ENCODE measurements at regions not wholly inside any gene's neighbourhood (a gene's known extent, or its start where the extent isn't known, plus 50 kb on each side); places are given as distances from the start of the nearest gene placed in this dataset.

GRCh38 chr17:33739714-33740113, 446.6 kb upstream of the ASIC2 start:
- Histone ChIP-seq H3K36me3 (ENCODE audit: control insufficient read depth in 2 of 2, extremely low read depth in 1 of 2, insufficient read depth in 1 of 2, low read length in 1 of 2) (no peaks in the 10 kb centered on the region), H3K9me3 (no peaks in the 10 kb centered on the region), H3K27me3 (replicated peaks in 1 of 2; ENCODE audit: control insufficient read depth in 2 of 2, extremely low read depth in 1 of 2, insufficient read depth in 2 of 2, low read length in 1 of 2) (peaks cover 0 to 10% of the 10 kb centered on the region in 2 experiments), H3K4me3 (ENCODE audit: control insufficient read depth in 1 of 2, extremely low read depth in 1 of 2, low read length in 1 of 2) (no peak overlapping the region), H3K4me1 (ENCODE audit: control insufficient read depth in 1 of 2, extremely low read depth in 1 of 2, insufficient read depth in 2 of 2, low read length in 2 of 2) (no peaks in the 10 kb centered on the region), H3K27ac (ENCODE audit: low read length) (no peak overlapping the region)
- POLR2A ChIA-PET, result no interaction called here
- peaks cover 23 to 36% of the 10 kb centered on the region in 2 donors for H3K27me3 Mint-ChIP-seq
- CTCF ChIA-PET, result no interaction called here
- H3K27ac Mint-ChIP-seq, result no peak overlapping the region
- no peak for DNase-seq
- peaks cover 0 to 4% (median 0%) of the 10 kb centered on the region in 3 donors for H3K9me3 Mint-ChIP-seq
- no peaks in the 10 kb centered on the region for H3K4me1 Mint-ChIP-seq
- no peaks in the 10 kb centered on the region for H3K36me3 Mint-ChIP-seq
- no peak for ATAC-seq (replicated peaks in 1 of 4)
- no peak overlapping the region for H3K4me3 Mint-ChIP-seq

GRCh38 chr17:33745047-33745760, 452.1 kb upstream of the ASIC2 start:
- Mint-ChIP-seq H3K9me3 (no peaks in the 10 kb centered on the region), H3K4me3 (no peak overlapping the region), H3K4me1 (no peaks in the 10 kb centered on the region), H3K36me3 (no peaks in the 10 kb centered on the region), H3K27me3 (peaks cover 18 to 34% of the 10 kb centered on the region in 2 donors), H3K27ac (no peak overlapping the region)
- Histone ChIP-seq H3K36me3 (ENCODE audit: control insufficient read depth in 2 of 2, extremely low read depth in 1 of 2, insufficient read depth in 1 of 2, low read length in 1 of 2) (no peaks in the 10 kb centered on the region), H3K27me3 (replicated peaks in 1 of 2; ENCODE audit: control insufficient read depth in 2 of 2, extremely low read depth in 1 of 2, insufficient read depth in 2 of 2, low read length in 1 of 2) (peaks cover 0 to 20% of the 10 kb centered on the region in 2 experiments), H3K4me3 (ENCODE audit: control insufficient read depth in 1 of 2, extremely low read depth in 1 of 2, low read length in 1 of 2) (no peak overlapping the region), H3K9me3 (no peaks in the 10 kb centered on the region), H3K4me1 (ENCODE audit: control insufficient read depth in 1 of 2, extremely low read depth in 1 of 2, insufficient read depth in 2 of 2, low read length in 2 of 2) (no peaks in the 10 kb centered on the region), H3K27ac (ENCODE audit: low read length) (no peak overlapping the region)
- POLR2A ChIA-PET, result interaction anchor here in 1 of 2 donors (0.6 kb wide), 1 partner anchor 261 kb away, joined by 4 read pairs; no protein-coding TSS in a partner anchor
- DNase-seq (no peak), ATAC-seq (replicated peaks in 1 of 4) (no peak)
- no CpG with 5 or more reads among the region's 3 CpGs for WGBS (ENCODE audit: insufficient coverage)
- CTCF ChIA-PET, result interaction anchor here in 1 of 2 donors (0.6 to 0.7 kb wide), 2 partner anchors 426 to 612 kb away, joined by 4 read pairs; no protein-coding TSS in a partner anchor

GRCh38 chr17:33749171-33749570, 456.1 kb upstream of the ASIC2 start:
- Mint-ChIP-seq H3K27me3 (peaks cover 34 to 46% of the 10 kb centered on the region in 2 donors), H3K4me3 (no peak overlapping the region), H3K4me1 (peaks cover 0 to 12% (median 9%) of the 10 kb centered on the region in 3 donors), H3K27ac (no peak overlapping the region), H3K36me3 (no peaks in the 10 kb centered on the region), H3K9me3 (no peaks in the 10 kb centered on the region)
- CTCF ChIA-PET, result no interaction called here
- WGBS (ENCODE audit: insufficient coverage), result no CpG with 5 or more reads among the region's 6 CpGs
- POLR2A ChIA-PET, result no interaction called here
- Histone ChIP-seq H3K4me3 (ENCODE audit: control insufficient read depth in 1 of 2, extremely low read depth in 1 of 2, low read length in 1 of 2) (no peak overlapping the region), H3K36me3 (ENCODE audit: control insufficient read depth in 2 of 2, extremely low read depth in 1 of 2, insufficient read depth in 1 of 2, low read length in 1 of 2) (no peaks in the 10 kb centered on the region), H3K9me3 (no peaks in the 10 kb centered on the region), H3K4me1 (ENCODE audit: control insufficient read depth in 1 of 2, extremely low read depth in 1 of 2, insufficient read depth in 2 of 2, low read length in 2 of 2) (no peaks in the 10 kb centered on the region), H3K27ac (ENCODE audit: low read length) (no peak overlapping the region), H3K27me3 (replicated peaks in 1 of 2; ENCODE audit: control insufficient read depth in 2 of 2, extremely low read depth in 1 of 2, insufficient read depth in 2 of 2, low read length in 1 of 2) (peaks cover 2 to 22% of the 10 kb centered on the region in 2 experiments)
- DNase-seq (no peak), ATAC-seq (replicated peaks in 1 of 4) (no peak)

DNA sequence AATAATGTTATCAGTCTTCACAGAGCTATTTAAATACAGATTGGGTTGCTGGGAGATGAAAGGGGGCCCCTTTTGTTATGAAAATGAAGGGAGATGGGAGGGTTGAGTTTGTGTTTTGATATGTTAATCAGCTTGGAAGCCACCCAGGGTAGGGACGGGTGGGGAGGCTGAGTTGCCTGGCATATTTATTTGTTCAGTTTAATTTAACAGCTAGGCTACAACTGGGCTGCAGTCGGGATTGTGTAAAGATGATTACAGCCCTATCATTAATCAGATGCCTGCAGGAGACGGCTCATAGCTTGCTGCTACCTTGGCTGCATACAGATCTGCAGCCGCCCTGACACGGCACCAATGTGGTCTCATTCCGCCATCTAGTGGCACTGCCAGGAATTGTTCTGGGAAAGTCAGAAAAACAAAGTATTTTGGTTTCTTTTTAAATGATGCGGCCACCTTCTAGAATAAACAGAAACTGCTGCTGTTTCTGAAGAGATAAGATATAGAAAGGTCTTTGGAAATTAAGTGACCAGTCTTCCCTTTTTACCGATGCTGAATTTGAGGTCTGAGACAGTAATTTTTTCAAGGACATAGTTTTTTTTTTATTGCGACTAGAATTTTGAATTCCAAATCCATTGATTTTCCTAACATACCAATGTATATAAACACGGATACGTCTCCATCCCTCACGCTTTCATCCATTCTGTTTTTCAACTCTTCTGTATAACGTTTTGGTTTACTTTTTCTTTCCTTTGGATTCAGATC, 458.0 kb upstream of the ASIC2 start:
- 4% methylated on average over 9 of the region's 13 CpGs for WGBS (ENCODE audit: insufficient coverage)
- CTCF ChIA-PET, result interaction anchor here (0.6 to 0.8 kb wide), 6 partner anchors 10 to 609 kb away, joined by 3 to 4 read pairs (median 3); no protein-coding TSS in a partner anchor
- peak in 34 of 35 experiments; percentile 6 to 68 (median 46) for DNase-seq

DNA sequence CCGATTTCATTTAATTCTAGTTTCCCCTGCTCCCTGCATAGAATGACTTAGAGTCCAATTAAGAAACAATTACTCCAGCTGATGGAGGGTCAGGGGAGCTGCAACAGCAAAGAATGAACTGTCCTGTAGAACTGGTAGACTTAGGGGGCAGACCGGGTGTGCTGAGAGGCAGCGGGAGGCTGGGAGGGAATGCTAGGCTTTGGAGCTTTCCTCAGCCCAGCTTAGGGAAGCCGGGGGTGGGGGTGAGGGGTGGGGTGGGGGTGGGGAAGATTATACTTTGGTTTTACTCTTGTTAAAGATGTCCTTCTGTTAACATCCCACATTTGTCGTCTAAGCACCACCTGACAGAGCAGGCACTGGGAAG, 458.6 kb upstream of the ASIC2 start:
- CTCF ChIA-PET, result interaction anchor here in 1 of 2 donors (0.6 to 0.7 kb wide), 2 partner anchors 10 to 609 kb away, joined by 3 read pairs; no protein-coding TSS in a partner anchor
- POLR2A ChIA-PET, result no interaction called here
- peaks cover 2 to 24% of the 10 kb centered on the region in 2 experiments for H3K27me3 ChIP-seq (replicated peaks in 1 of 2; ENCODE audit: control insufficient read depth in 2 of 2, extremely low read depth in 1 of 2, insufficient read depth in 2 of 2, low read length in 1 of 2)
- peaks cover 0 to 3% (median 0%) of the 10 kb centered on the region in 3 donors for H3K9me3 Mint-ChIP-seq
- H3K36me3 ChIP-seq (ENCODE audit: control insufficient read depth in 2 of 2, extremely low read depth in 1 of 2, insufficient read depth in 1 of 2, low read length in 1 of 2), result no peaks in the 10 kb centered on the region
- DNase-seq (no peak), ATAC-seq (replicated peaks in 1 of 4) (no peak)
- H3K27ac Mint-ChIP-seq, result no peak overlapping the region
- H3K27me3 Mint-ChIP-seq, result peaks cover 38 to 56% of the 10 kb centered on the region in 2 donors
- no CpG with 5 or more reads among the region's 5 CpGs for WGBS (ENCODE audit: insufficient coverage)
- H3K9me3 ChIP-seq, result no peaks in the 10 kb centered on the region
- H3K4me3 Mint-ChIP-seq, result peak overlapping the region in 1 of 3 donors; percentile 39
- no peak overlapping the region for H3K27ac ChIP-seq (ENCODE audit: low read length)
- peaks cover 0 to 12% (median 9%) of the 10 kb centered on the region in 3 donors for H3K4me1 Mint-ChIP-seq
- H3K4me1 ChIP-seq (ENCODE audit: control insufficient read depth in 1 of 2, extremely low read depth in 1 of 2, insufficient read depth in 2 of 2, low read length in 2 of 2), result no peaks in the 10 kb centered on the region
- H3K36me3 Mint-ChIP-seq, result no peaks in the 10 kb centered on the region
- H3K4me3 ChIP-seq (ENCODE audit: control insufficient read depth in 1 of 2, extremely low read depth in 1 of 2, low read length in 1 of 2), result no peak overlapping the region

More for the DNA sequence above, 458.0 kb upstream of the ASIC2 start:
- POLR2A ChIA-PET, result no interaction called here
- H3K36me3 Mint-ChIP-seq, result no peaks in the 10 kb centered on the region
- peaks cover 0 to 12% (median 9%) of the 10 kb centered on the region in 3 donors for H3K4me1 Mint-ChIP-seq
- H3K36me3 ChIP-seq (ENCODE audit: control insufficient read depth in 2 of 2, extremely low read depth in 1 of 2, insufficient read depth in 1 of 2, low read length in 1 of 2), result no peaks in the 10 kb centered on the region
- H3K27me3 Mint-ChIP-seq, result peaks cover 38 to 56% of the 10 kb centered on the region in 2 donors
- H3K9me3 ChIP-seq, result no peaks in the 10 kb centered on the region
- H3K27ac ChIP-seq (ENCODE audit: low read length), result no peak overlapping the region
- H3K9me3 Mint-ChIP-seq, result peaks cover 0 to 3% (median 0%) of the 10 kb centered on the region in 3 donors
- H3K4me3 ChIP-seq (ENCODE audit: control insufficient read depth in 1 of 2, extremely low read depth in 1 of 2, low read length in 1 of 2), result no peak overlapping the region
- H3K4me3 Mint-ChIP-seq, result peak overlapping the region in 2 of 3 donors; percentile 1 to 39
- H3K4me1 ChIP-seq (ENCODE audit: control insufficient read depth in 1 of 2, extremely low read depth in 1 of 2, insufficient read depth in 2 of 2, low read length in 2 of 2), result no peaks in the 10 kb centered on the region
- H3K27ac Mint-ChIP-seq, result no peak overlapping the region
- ATAC-seq (replicated peaks in 1 of 4), result peak; percentile 38 to 59 (median 48)
- H3K27me3 ChIP-seq (replicated peaks in 1 of 2; ENCODE audit: control insufficient read depth in 2 of 2, extremely low read depth in 1 of 2, insufficient read depth in 2 of 2, low read length in 1 of 2), result peaks cover 2 to 24% of the 10 kb centered on the region in 2 experiments

- Histone ChIP-seq H3K27ac (ENCODE audit: low read length) (no peak overlapping the region), H3K27me3 (replicated peaks in 1 of 2; ENCODE audit: control insufficient read depth in 2 of 2, extremely low read depth in 1 of 2, insufficient read depth in 2 of 2, low read length in 1 of 2) (peaks cover 2 to 24% of the 10 kb centered on the region in 2 experiments), H3K4me3 (ENCODE audit: control insufficient read depth in 1 of 2, extremely low read depth in 1 of 2, low read length in 1 of 2) (no peak overlapping the region), H3K9me3 (no peaks in the 10 kb centered on the region), H3K4me1 (ENCODE audit: control insufficient read depth in 1 of 2, extremely low read depth in 1 of 2, insufficient read depth in 2 of 2, low read length in 2 of 2) (no peaks in the 10 kb centered on the region), H3K36me3 (ENCODE audit: control insufficient read depth in 2 of 2, extremely low read depth in 1 of 2, insufficient read depth in 1 of 2, low read length in 1 of 2) (no peaks in the 10 kb centered on the region)
- no peaks in the 10 kb centered on the region for H3K36me3 Mint-ChIP-seq
- CTCF ChIA-PET, result no interaction called here
- ATAC-seq (replicated peaks in 1 of 4), result no peak
- peaks cover 37 to 50% of the 10 kb centered on the region in 2 donors for H3K27me3 Mint-ChIP-seq
- no peak for DNase-seq
- peaks cover 0 to 12% (median 9%) of the 10 kb centered on the region in 3 donors for H3K4me1 Mint-ChIP-seq
- no peak overlapping the region for H3K4me3 Mint-ChIP-seq
- peaks cover 0 to 3% (median 0%) of the 10 kb centered on the region in 3 donors for H3K9me3 Mint-ChIP-seq
- no peak overlapping the region for H3K27ac Mint-ChIP-seq
- POLR2A ChIA-PET, result no interaction called here
- 28% methylated on average over 2 of the region's 7 CpGs for WGBS (ENCODE audit: insufficient coverage)
Measured at GRCh38 chr17:33753452-33753851, 460.4 kb upstream of the ASIC2 start.
